ENCODE measurements at regions not wholly inside any gene's neighbourhood (a gene's known extent, or its start where the extent isn't known, plus 50 kb on each side); places are given as distances from the start of the nearest gene placed in this dataset.

GRCh38 chr4:124954046-124954445 lies 241.5 kb upstream of the ANKRD50 start:
- DNase-seq (ENCODE audit: low read depth, low spot score) = no peak
- Histone ChIP-seq H3K36me3 (ENCODE audit: insufficient read depth, insufficient read length, low read length) (no peaks in the 10 kb centered on the region), H3K9ac (ENCODE audit: insufficient read length, low read depth) (no peak overlapping the region), H3K9me3 (ENCODE audit: insufficient read depth, low read length) (no peaks in the 10 kb centered on the region), H3K4me1 (ENCODE audit: insufficient read depth, insufficient read length) (no peaks in the 10 kb centered on the region), H3K4me3 (ENCODE audit: insufficient read length, low read depth) (no peak overlapping the region), H3K27me3 (ENCODE audit: insufficient read depth, insufficient read length) (no peaks in the 10 kb centered on the region)
- TF ChIP-seq SUZ12 (IDR thresholded peaks at IDR 0.05; ENCODE audit: extremely low read depth, insufficient read depth, insufficient read length) (no peak), ZNF274 (IDR thresholded peaks at IDR 0.05; ENCODE audit: low read depth, low read length) (no peak), YY1 (IDR thresholded peaks at IDR 0.05; ENCODE audit: insufficient read depth, insufficient read length) (no peak)

- TF ChIP-seq ZNF274 (IDR thresholded peaks at IDR 0.05; ENCODE audit: low read depth, low read length) (no peak), YY1 (IDR thresholded peaks at IDR 0.05; ENCODE audit: insufficient read depth, insufficient read length) (no peak), SUZ12 (IDR thresholded peaks at IDR 0.05; ENCODE audit: extremely low read depth, insufficient read depth, insufficient read length) (no peak)
- no peak overlapping the region for H3K9ac ChIP-seq (ENCODE audit: insufficient read length, low read depth)
- no peaks in the 10 kb centered on the region for H3K4me1 ChIP-seq (ENCODE audit: insufficient read depth, insufficient read length)
- no peaks in the 10 kb centered on the region for H3K27me3 ChIP-seq (ENCODE audit: insufficient read depth, insufficient read length)
- no peak overlapping the region for H3K4me3 ChIP-seq (ENCODE audit: insufficient read length, low read depth)
- no peak for DNase-seq (ENCODE audit: low read depth, low spot score)
- no peaks in the 10 kb centered on the region for H3K36me3 ChIP-seq (ENCODE audit: insufficient read depth, insufficient read length, low read length)
- H3K9me3 ChIP-seq (ENCODE audit: insufficient read depth, low read length) = no peaks in the 10 kb centered on the region
Measured at GRCh38 chr4:124953486-124953885, 241.0 kb upstream of the ANKRD50 start.

GRCh38 chr4:124953061-124953460 lies 240.5 kb upstream of the ANKRD50 start:
- Histone ChIP-seq H3K9me3 (ENCODE audit: insufficient read depth, low read length) (no peaks in the 10 kb centered on the region), H3K27me3 (ENCODE audit: insufficient read depth, insufficient read length) (no peaks in the 10 kb centered on the region), H3K4me3 (ENCODE audit: insufficient read length, low read depth) (no peak overlapping the region), H3K9ac (ENCODE audit: insufficient read length, low read depth) (no peak overlapping the region), H3K36me3 (ENCODE audit: insufficient read depth, insufficient read length, low read length) (no peaks in the 10 kb centered on the region), H3K4me1 (ENCODE audit: insufficient read depth, insufficient read length) (no peaks in the 10 kb centered on the region)
- DNase-seq (ENCODE audit: low read depth, low spot score) = no peak
- TF ChIP-seq ZNF274 (IDR thresholded peaks at IDR 0.05; ENCODE audit: low read depth, low read length) (no peak), SUZ12 (IDR thresholded peaks at IDR 0.05; ENCODE audit: extremely low read depth, insufficient read depth, insufficient read length) (no peak), YY1 (IDR thresholded peaks at IDR 0.05; ENCODE audit: insufficient read depth, insufficient read length) (no peak)

GRCh38 chr4:124952601-124953000 lies 240.1 kb upstream of the ANKRD50 start:
- H3K9ac ChIP-seq (ENCODE audit: insufficient read length, low read depth) = no peak overlapping the region
- no peaks in the 10 kb centered on the region for H3K4me1 ChIP-seq (ENCODE audit: insufficient read depth, insufficient read length)
- DNase-seq (ENCODE audit: low read depth, low spot score) = no peak
- H3K36me3 ChIP-seq (ENCODE audit: insufficient read depth, insufficient read length, low read length) = no peaks in the 10 kb centered on the region
- H3K27me3 ChIP-seq (ENCODE audit: insufficient read depth, insufficient read length) = no peaks in the 10 kb centered on the region
- TF ChIP-seq YY1 (IDR thresholded peaks at IDR 0.05; ENCODE audit: insufficient read depth, insufficient read length) (no peak), SUZ12 (IDR thresholded peaks at IDR 0.05; ENCODE audit: extremely low read depth, insufficient read depth, insufficient read length) (no peak), ZNF274 (IDR thresholded peaks at IDR 0.05; ENCODE audit: low read depth, low read length) (no peak)
- no peaks in the 10 kb centered on the region for H3K9me3 ChIP-seq (ENCODE audit: insufficient read depth, low read length)
- no peak overlapping the region for H3K4me3 ChIP-seq (ENCODE audit: insufficient read length, low read depth)

GRCh38 chr4:124948976-124949597 lies 236.6 kb upstream of the ANKRD50 start:
- H3K4me1 ChIP-seq (ENCODE audit: insufficient read depth, insufficient read length) = no peaks in the 10 kb centered on the region

GRCh38 chr4:124947622-124948265 lies 235.2 kb upstream of the ANKRD50 start:
- DNase-seq (ENCODE audit: low read depth, low spot score) = no peak
- H3K4me3 ChIP-seq (ENCODE audit: insufficient read length, low read depth) = no peak overlapping the region
- no peak for TF ChIP-seq ZNF274 (IDR thresholded peaks at IDR 0.05; ENCODE audit: low read depth, low read length)
- TF ChIP-seq SUZ12 (IDR thresholded peaks at IDR 0.05; ENCODE audit: extremely low read depth, insufficient read depth, insufficient read length) = no peak
- no peak for TF ChIP-seq YY1 (IDR thresholded peaks at IDR 0.05; ENCODE audit: insufficient read depth, insufficient read length)

More at GRCh38 chr4:124948976-124949597, 236.6 kb upstream of the ANKRD50 start:
- Histone ChIP-seq H3K27me3 (ENCODE audit: insufficient read depth, insufficient read length) (no peaks in the 10 kb centered on the region), H3K9ac (ENCODE audit: insufficient read length, low read depth) (no peak overlapping the region), H3K9me3 (ENCODE audit: insufficient read depth, low read length) (no peaks in the 10 kb centered on the region), H3K36me3 (ENCODE audit: insufficient read depth, insufficient read length, low read length) (no peaks in the 10 kb centered on the region), H3K4me3 (ENCODE audit: insufficient read length, low read depth) (no peak overlapping the region)
- DNase-seq (ENCODE audit: low read depth, low spot score) = no peak
- TF ChIP-seq YY1 (IDR thresholded peaks at IDR 0.05; ENCODE audit: insufficient read depth, insufficient read length) (no peak), SUZ12 (IDR thresholded peaks at IDR 0.05; ENCODE audit: extremely low read depth, insufficient read depth, insufficient read length) (no peak), ZNF274 (IDR thresholded peaks at IDR 0.05; ENCODE audit: low read depth, low read length) (no peak)

GRCh38 chr4:124946696-124947095 lies 234.2 kb upstream of the ANKRD50 start:
- Histone ChIP-seq H3K9ac (ENCODE audit: insufficient read length, low read depth) (no peak overlapping the region), H3K27me3 (ENCODE audit: insufficient read depth, insufficient read length) (no peaks in the 10 kb centered on the region), H3K4me1 (ENCODE audit: insufficient read depth, insufficient read length) (no peaks in the 10 kb centered on the region), H3K9me3 (ENCODE audit: insufficient read depth, low read length) (no peaks in the 10 kb centered on the region), H3K36me3 (ENCODE audit: insufficient read depth, insufficient read length, low read length) (no peaks in the 10 kb centered on the region), H3K4me3 (ENCODE audit: insufficient read length, low read depth) (no peak overlapping the region)
- no peak for DNase-seq (ENCODE audit: low read depth, low spot score)
- no peak for TF ChIP-seq SUZ12 (IDR thresholded peaks at IDR 0.05; ENCODE audit: extremely low read depth, insufficient read depth, insufficient read length)
- no peak for TF ChIP-seq ZNF274 (IDR thresholded peaks at IDR 0.05; ENCODE audit: low read depth, low read length)

More at GRCh38 chr4:124947622-124948265, 235.2 kb upstream of the ANKRD50 start:
- Histone ChIP-seq H3K9ac (ENCODE audit: insufficient read length, low read depth) (no peak overlapping the region), H3K9me3 (ENCODE audit: insufficient read depth, low read length) (no peaks in the 10 kb centered on the region), H3K36me3 (ENCODE audit: insufficient read depth, insufficient read length, low read length) (no peaks in the 10 kb centered on the region), H3K4me1 (ENCODE audit: insufficient read depth, insufficient read length) (no peaks in the 10 kb centered on the region), H3K27me3 (ENCODE audit: insufficient read depth, insufficient read length) (no peaks in the 10 kb centered on the region)

Data from NT2/D1 (cell line).